ENCODE measurements at regions not wholly inside any gene's neighbourhood (a gene's known extent, or its start where the extent isn't known, plus 50 kb on each side); places are given as distances from the start of the nearest gene placed in this dataset.
"Not testable (repeated sequence)": the region's sequence is repeated elsewhere in the genome, so short reads cannot be mapped to it uniquely, and the experiment has no call there.

DNA sequence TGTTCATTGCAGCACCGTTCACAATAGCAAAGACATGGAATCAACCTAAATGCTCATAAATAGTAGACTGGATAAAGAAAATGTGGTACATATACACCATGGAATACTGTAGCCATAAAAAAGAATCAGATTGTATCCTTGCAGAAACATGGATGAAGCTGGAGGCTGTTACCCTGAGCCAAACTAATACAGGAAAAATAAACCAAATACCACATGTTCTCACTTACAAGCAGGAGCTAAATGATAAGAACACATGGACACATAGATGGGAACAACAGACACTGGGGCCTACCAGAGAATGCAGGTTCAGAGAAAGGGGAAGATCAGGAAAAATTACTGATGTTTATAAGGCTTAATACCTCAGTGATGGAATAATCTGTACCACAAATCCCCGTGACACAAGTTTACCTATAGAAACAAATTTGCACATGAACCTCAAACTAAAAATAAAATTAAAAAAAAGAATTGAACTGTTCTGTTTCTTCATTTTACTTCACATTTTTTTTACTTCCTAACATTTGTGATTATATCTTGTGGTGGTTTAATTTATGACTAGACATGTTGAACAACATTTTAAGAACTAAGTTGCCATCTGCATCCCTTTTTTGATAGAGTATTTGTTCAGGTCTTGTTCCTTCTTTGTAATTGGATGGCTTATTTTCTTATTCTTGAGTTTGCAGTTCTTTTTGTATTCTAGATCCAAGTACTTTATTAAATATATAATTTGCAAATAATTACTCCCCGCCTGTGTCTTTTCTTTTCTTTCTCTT is 835.2 kb downstream of the FSCB start:
- DNase-seq: no peak

DNA sequence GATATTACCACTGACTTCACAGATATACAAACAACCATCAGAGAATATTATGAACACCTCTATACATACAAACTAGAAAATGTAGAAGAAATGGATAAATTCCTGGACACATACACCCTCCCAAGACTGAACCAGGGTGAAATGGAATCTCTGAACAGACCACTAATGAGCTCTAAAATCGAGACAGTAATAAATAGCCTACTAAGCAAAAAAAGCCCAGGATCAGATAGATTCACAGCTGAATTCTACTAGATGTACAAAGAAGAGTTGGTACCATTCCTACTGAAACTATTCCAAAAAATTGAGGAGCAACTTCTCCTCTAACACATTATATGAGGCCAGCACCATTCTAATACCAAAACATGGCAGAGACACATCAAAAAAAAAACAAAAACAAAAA is 837.7 kb downstream of the FSCB start:
- DNase-seq: no peak

DNA sequence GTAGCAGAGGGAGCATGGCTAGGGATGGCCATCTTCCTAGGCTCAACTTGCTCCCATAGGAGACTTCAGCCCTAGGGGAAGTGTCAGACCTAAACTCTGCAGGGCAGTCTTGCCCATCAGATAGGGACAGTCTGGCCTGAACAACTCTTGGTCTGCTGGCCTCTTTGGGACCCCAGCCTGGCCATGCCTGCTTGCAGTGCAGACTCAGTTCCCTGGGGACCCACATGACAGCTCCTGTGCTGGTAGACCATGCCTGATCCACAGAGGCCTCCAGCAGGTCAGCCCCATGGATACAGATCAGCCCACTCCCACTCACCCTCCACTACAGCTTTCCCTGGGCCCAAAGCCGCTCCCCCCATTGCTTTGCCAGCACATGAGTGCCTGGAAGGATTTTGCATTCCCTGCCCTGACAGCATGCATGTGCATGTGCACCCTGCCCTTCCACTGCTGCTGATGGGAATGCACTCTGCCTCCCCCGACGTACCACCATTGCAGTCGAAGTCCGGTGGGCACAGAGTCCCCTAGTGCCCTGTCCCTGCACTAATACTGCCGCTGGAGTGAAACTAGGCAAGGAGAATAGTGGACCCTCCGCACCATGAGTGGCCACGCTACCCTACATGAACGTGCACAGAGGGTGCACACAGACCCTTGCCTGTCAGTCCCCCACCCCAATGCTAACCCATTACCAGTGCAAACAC is 841.4 kb downstream of the FSCB start:
- DNase-seq: no peak

DNA sequence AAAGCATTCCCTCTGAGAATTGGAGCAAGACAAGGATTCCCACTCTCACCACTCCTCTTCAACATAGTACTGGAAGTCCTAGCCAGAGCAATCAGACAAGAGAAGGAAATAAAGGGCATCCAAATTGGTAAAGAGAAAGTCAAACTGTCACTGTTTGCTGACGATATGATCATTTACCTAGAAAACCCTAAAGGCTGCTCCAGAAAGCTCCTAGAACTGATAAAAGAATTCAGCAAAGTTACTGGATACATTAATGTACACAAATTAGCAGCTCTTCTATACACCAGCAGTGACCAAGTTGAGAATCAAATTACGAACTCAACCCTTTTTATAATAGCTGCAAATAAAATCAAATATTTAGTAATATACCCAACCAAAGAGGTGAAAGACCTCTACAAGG is 851.9 kb downstream of the FSCB start:
- not testable (repeated sequence) for DNase-seq

DNA sequence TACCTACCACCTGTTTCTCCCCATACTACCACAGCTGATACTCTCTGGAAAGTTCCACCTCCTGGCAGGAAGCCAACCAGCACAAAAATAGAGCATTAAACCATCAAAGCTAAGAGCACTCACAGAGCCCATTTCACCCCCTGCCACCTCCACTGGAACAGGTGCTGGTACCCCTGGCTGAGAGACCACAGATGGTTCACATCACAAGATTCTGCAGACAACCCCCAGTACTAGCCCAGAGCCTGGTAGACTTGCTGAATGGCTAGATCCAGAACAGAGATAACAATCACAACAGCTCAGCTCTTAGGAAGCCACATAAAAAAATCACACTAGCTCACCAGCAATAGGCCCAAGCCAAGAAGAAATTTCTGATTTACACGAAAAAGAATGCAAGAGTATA is 855.2 kb downstream of the FSCB start:
- DNase-seq: peak in 1 of 2 experiments; percentile 73

DNA sequence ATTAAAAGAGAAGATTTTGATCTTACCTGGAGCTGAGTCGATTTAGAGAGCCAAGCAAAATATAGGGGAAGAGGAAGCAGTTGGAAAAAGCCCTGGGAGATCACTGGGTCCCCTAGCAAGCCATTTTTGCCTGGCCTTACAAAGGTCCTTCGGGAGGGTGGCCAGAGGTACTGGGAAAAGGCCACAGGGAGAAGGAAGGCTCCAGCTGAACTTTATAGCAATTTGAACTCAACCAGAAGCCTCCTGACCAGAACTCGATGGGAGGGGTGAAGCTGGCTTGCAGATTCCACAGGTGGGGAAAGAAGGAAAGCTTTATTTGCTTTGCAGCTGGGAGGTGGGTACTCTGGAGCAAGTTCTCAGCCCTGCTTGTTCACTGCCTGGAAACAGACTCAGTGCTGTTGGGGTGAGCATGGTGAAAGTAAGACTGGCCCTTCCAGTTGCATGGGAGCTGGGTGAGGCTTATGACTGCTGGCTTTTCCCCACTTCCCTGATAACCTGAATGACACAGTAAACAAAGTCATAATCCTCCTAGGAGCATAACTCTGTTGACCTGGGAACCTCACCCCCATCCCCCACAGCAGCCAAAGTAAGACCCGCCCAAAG is 855.8 kb downstream of the FSCB start:
- DNase-seq: no peak

DNA sequence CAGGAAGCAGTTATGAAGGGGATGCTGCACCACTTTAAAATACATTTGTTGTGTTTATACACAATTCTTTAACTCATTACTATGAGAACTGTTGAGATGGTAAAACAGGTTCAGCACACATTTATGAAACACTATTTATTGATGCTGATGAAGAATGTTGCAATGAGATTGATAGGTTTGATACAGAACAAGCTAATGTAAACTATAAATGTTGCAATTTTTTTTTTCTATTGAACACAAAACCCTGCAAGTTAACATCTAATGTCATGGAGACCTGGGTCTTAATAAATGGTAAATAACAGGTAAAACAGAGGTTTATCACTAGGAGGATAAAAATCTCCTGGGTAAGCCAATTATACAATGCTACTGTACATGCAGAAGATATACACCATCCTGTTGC is 857.6 kb downstream of the FSCB start:
- no peak for DNase-seq

DNA sequence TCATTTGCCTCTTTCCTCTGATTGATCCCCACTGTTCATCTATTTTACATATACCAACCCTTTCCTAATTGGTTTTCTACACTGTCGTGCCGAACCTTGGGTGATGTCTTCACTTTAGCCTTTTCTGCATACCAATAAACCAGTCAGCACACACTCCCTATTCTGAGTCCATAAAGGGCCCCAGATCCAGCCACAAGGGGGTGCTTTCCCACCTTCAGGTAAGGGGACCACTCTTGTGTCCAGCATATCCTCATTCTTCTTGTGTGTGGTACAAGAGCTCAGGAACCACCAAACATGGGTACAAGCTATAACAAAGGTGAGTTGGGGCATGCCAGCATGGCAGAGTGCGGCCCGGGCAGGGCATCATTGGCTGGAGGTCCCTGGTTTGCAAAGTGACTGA is 859.8 kb downstream of the FSCB start:
- no peak for DNase-seq

DNA sequence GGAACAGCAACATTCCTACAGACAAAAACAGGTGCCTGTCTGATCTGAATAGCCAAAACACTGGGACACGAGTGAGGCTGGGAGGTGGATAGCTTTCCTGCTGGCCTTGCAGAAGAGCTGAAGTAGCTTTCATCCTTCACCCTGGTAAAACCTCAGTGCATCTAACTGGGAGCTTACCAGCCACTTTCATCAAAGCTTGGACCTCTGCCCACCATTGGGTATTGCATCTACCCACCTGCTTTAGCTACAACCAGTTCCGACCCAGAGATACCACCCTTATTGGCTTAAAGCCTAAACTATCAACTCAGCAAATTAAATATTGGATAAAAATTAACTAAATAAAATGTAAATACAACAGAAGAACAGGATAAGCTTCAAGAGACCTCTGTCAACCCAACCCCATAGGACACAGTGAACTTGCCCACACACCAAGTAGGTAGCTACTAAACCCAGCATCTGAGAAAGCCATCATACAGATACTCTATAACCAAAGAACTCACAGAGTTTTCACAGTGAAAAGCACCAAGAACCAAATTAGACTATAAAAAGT is 866.3 kb downstream of the FSCB start:
- no peak for DNase-seq

DNA sequence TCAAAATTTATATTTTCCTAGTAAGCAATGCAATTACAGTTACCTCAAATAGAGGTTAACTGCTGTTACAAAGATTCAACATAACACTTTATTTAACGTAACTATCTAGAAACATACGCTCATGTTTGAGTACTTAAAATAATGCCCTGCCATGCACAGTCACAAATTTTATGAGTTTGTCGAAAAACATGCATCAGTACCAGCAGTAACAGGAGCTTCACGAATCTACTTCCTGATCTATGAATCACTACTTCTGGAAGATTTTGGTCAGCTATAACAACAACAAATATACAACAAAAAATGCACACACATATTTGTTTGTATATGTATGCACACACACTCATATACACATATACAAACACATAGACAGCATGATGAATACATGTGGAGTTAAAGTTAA is 881.8 kb downstream of the FSCB start:
- no peak for DNase-seq

DNA sequence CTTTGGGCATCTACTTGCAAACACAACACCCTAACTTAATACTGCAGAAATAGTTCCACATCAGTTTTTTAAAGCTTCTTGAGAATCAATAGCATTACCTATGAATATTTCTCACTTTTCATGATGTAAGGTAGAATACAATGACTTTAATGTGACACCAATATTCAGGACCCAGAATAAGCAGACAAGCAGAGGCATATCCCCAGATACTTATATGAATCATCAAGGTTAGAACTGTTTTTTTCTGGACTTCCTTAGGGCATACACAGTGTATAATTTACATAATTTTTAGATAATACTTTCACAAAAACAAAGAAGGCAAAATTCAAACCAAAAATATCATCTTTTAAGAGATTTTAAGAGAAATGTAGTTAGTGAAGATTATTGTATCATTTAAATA is 885.8 kb downstream of the FSCB start:
- DNase-seq: no peak

DNA sequence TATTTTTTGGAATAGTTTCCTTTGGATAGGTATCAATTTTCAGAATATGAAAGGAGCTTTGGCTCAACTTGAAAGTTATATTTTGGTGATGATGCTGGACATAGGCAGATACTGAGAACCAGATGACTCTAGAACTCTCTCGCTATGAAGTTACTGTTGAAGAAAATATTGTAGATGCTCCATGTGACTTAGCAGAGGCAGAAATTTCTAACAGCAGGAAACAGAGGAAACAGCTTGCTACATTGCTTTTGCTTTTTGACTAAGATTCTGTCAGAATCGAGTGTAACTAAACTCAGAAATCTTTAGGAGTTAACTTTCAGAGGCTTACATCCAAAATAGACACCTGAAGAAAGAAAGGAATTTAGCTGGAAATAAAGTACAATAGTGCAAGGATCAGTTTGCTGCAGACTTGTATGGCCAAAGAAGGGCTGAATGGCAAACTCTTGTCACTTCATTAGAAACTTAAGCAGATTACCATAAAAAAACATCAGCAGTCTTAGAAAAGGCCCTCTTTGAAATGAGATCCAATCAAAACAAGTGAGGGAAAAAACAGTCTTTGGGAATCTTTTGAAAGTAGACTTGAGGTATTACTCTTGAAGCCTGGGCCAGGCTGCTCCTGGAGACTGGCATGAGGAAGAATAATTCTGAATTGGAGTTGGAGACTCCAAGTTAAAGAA is 911.8 kb downstream of the FSCB start:
- DNase-seq: no peak

DNA sequence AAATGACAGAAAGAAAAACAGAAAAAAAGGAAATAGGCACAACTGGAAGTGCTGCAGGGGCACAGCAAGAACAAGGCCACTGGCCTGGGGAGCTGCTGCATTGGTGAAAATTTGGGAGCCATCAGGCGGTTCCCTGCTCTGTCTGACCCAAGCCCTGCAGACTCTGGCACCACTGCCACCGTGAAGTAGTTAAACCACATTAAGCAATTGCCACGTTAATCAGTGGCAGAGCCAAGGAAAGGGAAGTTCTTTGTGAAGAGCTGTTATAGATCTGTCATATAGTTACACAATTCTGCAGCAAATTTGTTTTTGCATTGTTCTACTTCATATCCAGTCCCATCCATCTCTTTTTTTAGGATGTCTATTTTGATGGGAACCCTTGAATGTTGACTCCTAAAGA is 915.3 kb downstream of the FSCB start:
- no peak for DNase-seq

DNA sequence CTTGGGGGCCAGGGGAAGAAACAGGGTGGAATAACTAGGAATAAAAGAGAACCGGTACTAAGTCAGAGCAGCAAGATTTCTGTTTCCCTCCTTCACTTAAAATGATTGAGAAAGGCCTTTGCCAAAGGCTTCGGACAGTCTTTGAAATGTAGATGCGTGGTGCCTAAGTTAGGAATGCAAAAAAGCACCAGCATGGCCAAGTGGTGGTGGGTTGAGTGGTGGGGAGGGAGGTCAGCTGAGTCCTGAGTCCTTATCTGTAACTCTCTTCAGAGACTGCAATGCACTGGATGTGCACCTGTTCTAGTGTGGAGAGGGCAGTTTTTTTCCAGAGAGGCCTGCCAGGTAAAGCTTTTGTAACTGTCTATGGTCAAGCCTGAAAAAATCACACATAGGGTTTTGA is 919.9 kb downstream of the FSCB start:
- no peak for DNase-seq

DNA sequence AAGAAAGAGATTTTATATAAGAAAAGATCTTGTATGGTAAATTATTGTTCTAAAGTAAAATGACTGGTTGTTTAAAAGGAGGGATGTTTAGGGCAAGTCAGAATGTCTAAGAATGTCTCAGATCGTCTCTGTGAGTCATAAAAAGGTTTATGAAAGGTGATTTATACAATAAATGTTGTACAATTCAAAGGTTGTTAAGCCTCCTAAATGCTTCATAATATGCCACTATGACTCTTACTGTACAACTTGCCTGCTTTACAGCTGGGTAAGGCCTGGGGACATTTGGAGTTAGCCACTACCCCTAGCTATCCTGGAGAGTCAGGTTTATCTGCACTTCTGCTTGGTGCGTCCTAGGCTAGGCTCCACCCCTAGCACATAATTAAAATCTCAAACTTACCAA is 927.4 kb downstream of the FSCB start:
- DNase-seq: no peak

DNA sequence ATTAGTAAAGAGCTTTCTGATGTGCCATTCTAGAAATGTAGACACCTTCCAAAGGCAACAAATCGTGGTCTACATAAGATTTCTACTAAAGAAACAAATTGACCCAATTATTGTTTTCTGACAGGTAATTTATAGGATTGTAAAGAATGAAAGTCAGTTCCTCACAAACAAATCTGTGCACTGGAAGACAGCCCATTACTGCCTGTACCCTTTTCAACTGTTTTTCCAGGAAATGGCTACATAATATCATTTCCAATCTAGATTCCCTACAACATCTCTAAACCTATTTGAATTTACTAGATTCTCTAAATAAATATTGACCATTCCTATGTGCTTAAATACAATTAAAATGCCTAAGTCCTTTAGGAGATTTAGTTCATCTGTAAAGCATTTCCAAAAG is 939.1 kb downstream of the FSCB start:
- DNase-seq: no peak

DNA sequence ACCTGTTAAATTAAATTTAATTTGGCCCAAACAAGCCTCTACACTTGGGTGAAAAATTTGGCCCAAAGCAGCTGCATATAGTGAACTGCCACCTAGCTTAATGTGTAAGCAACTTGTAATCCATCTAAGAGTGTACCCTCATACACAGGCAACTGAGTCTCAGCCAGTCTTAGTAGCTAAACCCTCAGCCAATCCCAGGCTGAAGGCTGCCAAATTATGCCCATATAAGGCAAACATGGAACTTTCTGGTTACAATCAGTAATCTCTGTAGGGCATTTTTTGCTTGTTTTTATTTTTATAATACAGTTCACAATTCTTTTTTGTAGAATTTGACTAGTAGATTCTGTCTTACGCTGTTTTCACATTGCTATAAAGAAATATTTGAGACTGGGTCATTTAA is 958.7 kb downstream of the FSCB start:
- DNase-seq: no peak

DNA sequence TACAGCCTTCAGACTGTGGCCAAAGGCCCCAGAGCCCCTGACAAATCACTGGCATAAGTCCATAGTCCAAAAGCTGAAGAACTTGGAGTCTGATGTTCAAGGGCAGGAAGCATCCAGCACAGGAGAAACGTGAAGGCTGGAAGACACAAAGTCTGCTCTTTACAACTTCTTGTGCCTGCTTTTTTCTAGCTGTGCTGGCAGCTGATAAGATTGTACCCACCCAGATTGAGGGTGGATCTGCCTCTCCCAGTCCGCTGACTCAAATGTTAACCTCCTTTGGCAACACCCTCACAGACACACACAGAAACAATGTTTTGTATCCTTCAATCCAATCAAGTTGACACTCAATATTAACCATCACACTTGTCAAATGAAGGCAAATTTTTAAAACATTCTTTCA is 959.5 kb downstream of the FSCB start:
- DNase-seq: not testable (repeated sequence)

DNA sequence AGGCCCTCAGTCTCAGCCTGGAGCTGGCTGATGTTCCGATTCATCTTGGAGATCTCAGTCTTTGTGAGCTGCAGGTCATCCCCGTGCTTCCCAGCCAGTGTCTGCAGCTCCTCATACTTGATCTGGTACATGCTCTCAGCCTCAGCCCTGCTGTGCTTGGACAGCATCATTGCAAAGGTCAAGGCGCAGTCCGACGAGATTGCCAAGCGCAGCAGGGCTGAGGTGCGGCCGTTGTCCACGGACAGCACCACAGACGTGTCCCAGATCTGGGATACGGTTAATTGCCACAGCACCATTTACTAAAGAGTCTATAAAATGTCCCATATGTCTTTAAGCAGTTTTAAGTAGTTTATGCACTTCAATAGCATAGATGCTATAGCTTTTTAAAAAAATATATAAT is 965.7 kb downstream of the FSCB start:
- DNase-seq: no peak

DNA sequence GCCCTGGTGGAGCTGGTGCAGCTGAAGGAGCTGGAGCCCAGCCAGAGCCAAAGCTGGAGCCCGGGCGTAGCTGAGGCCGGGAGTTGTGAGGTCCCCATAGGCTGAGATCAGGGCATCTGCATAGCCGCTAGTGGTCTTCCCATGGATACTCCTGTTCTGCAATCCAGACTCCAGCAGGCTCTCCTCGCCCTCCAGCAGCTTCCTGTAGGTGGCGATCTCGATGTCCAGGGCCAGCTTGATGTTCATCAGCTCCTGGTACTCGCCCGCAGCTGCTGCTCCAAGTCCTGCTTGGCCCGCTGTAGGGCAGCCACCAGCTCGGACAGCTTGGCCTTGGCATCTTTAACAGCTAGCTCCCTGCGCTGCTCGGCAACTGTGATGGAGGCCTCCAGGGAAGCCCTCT is 966.1 kb downstream of the FSCB start:
- DNase-seq: no peak

DNA sequence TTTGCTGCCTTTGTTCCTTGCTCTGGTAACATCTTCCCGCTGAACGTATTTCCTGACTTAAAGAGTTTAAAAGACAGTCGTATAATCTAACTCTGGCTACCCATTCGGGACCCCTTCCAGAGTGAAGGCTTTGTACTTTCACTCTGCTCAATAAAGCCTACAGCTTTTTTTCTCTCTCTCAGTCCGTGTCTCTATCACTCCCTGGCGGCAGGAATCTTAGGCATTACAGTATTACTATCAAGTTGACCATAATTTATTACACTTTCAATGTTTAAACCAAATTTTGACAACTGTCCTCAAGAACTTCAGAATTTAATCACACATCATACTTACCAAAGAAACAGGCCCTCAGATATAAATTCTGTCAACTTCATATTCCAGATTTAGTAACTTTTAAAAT is 967.9 kb downstream of the FSCB start:
- DNase-seq: no peak

DNA sequence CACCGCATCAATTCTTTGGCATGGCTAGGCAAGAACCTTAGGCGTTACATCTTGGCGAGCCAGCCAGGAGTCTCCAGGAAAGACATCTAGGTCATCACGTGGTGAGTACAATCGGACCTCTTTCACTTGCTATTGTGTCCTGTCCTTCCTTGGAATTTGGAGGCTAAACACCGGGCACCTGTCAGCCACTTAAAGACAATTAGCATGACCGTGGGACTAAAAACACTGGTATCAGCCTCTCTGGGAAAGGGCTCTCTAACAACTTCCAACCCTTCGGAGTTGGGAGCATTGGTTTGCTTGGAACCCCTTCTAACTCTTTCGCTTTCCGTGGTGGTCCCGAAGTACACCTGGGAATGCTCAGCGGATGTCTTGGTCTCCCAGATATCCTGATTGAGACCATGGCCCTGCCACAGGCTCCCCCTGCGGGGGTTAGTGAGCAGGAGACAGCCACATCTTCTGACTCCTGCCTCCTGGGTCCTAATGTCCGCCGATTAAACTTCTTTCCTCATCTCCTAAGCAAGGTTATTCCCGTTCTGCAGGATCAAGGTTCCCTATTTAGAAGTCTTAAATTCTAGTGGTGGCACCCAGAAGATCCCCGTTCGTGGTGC is 971.7 kb downstream of the FSCB start:
- DNase-seq: peak in 1 of 2 experiments; percentile 29

DNA sequence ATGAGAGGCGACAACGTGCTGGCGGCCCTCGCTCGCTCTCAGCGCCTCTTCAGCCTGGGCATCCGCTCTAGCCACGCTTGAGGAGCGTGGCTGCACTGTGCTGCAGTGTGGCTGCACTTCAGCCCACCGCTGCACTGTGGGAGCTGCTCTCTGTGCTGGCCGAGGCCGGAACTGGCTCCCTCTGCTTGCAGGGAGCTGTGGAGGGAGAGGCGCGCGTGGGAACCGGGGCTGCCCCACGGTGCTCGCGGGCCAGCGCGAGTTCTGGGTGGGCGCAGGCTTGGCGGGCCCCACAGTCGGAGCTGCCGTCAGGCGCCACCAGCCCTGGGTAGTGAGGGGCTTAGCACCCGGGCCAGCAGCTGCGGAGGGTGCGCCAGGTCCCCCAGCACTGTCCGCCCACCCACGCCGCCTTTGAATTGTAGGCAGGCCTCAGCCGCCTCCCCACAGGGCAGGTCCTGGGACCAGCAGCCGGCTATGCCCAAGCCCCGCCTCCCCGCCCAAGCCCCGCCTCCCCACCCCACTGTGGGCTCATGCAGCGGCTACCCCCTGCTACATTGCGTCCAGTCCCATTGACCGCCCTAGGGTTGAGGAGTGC is 974.2 kb downstream of the FSCB start:
- no peak for DNase-seq

Data from NCI-H524 (cell line).